Stomach (tissue), 4 donors: ENCODE measurements at regions not wholly inside any gene's neighbourhood (a gene's known extent, or its start where the extent isn't known, plus 50 kb on each side); places are given as distances from the start of the nearest gene placed in this dataset.

Experiments used
- POLR2A ChIP-seq, 4 donors: fragments of 450-650 bp; IDR thresholded peaks; one replicate each; pipeline ENCODE4 v1.6.1; 2016; ENCODE audit warnings: antibody characterized with exemption in 4 of 4, control low read depth in 2 of 4, mild to moderate bottlenecking in 1 of 4, moderate library complexity in 1 of 4
- TF ChIP-seq, protein P1 (sequence below), 7 experiments: fragments of 450-650 bp in 4 of 7; fragments of 200-600 bp in 3 of 7; sonication (generic) in 3 of 7; IDR thresholded peaks; one replicate each; pipeline ENCODE4 v1.5.1; 2016 to 2019; ENCODE audit warnings: antibody characterized with exemption in 7 of 7, control low read depth in 2 of 7, mild to moderate bottlenecking in 1 of 7

DNA sequence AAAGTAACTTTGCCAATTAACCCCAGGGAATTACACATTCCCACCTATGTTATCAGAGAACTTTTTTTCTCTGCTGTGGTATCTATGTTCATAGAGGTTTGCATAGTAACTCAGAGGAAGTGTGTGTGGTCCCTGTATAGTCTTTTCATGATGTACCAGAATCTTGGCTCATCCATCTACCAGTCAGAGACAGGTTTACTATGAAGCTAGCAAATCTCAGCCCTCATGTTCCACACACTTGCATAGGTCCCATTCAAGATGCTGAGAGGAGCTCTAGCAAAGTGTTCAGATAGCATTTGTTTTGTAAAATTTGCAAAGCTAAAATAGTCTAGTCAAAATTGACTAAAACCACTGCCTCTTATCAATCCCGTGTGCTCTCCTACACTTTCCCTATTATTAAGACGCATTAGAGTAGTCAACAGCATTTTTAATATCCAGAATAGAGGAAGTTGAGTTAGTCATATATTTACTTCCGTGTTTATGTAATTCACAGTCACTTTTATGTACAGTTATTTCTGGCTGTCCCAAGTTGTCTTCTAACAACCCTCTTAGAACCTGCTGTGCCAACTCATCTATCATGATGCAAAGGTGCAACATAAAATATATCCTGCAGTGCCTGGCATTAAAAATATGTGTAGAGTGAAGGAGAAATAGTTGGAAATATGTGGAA is 184.2 kb downstream of the FAM76B start:
- TF ChIP-seq, protein P1, sequence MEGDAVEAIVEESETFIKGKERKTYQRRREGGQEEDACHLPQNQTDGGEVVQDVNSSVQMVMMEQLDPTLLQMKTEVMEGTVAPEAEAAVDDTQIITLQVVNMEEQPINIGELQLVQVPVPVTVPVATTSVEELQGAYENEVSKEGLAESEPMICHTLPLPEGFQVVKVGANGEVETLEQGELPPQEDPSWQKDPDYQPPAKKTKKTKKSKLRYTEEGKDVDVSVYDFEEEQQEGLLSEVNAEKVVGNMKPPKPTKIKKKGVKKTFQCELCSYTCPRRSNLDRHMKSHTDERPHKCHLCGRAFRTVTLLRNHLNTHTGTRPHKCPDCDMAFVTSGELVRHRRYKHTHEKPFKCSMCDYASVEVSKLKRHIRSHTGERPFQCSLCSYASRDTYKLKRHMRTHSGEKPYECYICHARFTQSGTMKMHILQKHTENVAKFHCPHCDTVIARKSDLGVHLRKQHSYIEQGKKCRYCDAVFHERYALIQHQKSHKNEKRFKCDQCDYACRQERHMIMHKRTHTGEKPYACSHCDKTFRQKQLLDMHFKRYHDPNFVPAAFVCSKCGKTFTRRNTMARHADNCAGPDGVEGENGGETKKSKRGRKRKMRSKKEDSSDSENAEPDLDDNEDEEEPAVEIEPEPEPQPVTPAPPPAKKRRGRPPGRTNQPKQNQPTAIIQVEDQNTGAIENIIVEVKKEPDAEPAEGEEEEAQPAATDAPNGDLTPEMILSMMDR (IDR thresholded peaks at IDR 0.05): no peak
- no peak for TF ChIP-seq POLR2A (IDR thresholded peaks at IDR 0.05)
